ENCODE measurements at regions not wholly inside any gene's neighbourhood (a gene's known extent, or its start where the extent isn't known, plus 50 kb on each side); places are given as distances from the start of the nearest gene placed in this dataset.
"Not testable (repeated sequence)": the region's sequence is repeated elsewhere in the genome, so short reads cannot be mapped to it uniquely, and the experiment has no call there.

DNA sequence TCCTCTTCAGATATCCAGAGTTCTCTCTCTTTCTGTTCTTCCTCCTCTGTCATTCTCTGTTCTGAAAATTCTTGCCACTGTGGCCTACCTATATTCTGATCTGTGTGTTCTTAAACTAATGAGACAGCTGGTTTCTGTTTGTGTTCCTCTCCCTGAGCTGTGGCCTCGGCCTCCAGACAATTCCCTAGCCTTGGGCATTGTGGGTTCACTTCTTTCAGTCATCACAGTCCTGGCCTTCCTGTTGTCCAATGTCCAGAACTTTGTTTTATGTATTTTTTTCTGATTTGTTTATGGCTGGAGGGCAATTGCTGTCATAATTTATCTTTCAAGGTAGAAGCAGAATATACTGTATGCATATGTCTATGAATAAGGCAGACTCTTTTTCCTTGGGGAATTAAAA is 173.2 kb upstream of the MTPN start:
- no peak for DNase-seq

DNA sequence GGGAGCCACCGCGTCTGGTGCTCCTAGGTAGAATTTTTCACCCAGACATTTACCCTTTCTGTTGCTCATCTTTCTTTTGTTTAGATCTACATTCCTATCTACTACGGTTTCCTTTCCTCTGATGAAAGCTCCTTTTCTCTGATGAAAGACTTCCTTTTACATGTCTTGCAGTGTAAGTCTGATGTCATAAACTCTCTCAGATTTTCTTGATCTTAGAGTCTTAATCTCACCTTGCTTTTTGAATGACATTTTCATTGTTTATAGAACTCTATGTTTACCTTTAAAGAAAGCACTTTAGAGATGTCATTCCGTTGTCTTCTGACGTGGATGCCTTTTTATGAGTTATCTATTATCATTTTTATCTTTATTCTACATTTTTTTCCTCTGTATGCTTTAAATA is 171.8 kb upstream of the MTPN start:
- no peak for DNase-seq

DNA sequence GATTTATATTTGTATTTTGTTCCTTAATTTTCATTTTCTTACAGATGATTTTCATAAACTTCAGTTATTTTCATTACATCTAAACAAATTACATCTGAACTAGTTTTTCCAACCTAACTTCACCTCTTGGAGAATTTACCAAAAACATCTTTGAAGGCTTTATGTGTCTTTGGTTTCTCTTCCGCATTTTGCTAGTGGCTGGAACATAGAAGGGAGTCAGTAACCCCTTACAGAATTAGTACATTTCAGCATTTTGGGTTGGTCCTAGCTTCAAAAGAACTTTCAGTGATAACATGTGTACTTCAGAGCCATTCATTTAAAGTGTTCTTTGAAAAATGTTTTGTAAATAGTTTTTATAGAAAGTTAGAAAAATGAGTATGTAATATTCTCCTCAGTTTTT is 169.8 kb upstream of the MTPN start:
- no peak for DNase-seq

DNA sequence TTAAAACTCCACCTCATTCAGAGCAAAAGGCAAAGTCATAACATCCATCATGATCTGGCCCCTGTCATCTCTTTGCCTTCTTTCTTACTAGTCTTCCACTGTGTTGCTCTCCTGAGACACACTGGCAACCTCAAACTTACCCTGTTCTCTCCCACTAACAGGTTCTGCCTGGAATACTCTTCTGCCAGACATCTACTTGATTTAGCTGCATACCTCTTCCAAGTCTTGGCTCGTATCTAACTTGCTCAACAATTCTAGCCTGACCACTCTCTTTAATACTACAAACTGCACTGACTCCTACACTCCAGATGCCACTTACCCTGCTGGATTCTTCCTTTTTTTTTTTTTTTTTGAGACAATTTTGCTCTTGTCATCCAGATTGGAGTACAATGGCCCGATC is 167.0 kb upstream of the MTPN start:
- DNase-seq: no peak

DNA sequence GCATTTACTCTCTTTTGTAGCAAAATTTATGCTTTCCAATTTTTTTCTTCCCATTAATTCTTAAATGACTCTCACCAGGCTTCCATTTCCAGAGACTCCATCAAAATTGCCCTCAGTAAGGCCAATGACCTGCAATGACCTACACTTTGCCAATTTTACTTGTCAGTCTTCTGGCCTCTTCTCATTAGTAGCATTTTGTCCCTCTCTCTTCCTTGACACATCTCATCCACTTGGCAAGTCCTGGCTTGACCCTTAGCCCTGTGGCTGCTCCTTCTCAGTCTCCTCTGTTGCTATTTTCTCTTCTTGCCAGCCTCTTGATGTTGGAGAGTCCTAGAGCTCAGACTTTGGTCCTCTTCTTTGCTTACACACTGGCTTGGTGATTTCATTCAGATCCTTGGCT is 166.1 kb upstream of the MTPN start:
- no peak for DNase-seq

DNA sequence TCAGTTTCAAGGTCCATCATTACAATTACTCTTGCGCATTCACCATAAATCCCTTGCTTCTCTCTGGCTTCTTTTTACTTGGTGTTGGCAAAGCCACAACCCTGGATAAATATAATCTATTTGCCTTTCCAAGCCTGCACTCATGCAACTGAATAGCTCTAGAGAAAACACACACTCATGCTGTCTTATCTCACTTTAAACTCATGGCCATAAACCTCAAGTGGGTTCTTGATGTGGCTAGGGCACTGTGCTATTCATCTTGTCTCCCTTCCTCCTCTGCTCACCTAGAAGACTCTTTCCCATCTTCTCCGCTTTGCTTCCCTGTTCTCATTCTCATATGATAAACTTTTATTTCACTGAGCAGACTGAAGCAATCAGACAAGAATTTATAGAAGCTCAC is 165.4 kb upstream of the MTPN start:
- no peak for DNase-seq

DNA sequence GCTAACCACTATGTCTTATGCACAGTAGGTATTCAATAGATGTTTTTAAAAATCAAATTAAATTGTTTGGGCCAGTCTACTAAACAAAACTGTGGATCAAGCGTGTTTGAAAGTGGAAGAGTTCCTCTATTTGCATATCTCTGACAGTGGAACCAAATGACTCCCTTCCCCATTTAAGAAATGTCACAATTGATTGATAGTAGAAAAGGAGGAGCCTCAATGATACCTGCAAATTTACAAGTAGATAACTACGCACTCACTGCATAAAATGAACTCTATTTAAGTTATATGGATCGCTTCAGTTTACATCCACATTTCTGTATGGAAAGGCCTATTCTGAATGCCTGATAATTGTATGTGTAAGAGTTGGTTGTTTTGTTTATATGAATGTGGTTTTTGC is 163.3 kb upstream of the MTPN start:
- DNase-seq: no peak

DNA sequence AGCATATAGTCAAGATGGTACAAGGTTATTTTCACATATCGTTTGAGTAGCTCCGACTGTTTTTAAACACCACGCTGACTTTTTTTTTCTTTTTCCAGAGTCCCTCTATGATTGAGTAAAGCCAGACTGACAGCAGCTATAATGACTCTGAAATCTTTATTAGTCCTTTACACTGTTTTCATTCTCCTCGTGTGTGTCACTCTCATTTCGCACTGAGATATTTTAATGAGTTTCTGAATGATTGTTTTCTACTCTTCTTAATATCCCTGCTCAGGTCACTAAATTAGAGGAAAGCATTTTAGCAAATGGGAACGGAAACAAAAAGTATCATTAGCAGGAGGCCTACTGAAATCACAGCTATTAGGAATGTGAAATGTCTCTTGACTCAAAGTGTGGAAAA is 162.3 kb upstream of the MTPN start:
- DNase-seq: no peak

DNA sequence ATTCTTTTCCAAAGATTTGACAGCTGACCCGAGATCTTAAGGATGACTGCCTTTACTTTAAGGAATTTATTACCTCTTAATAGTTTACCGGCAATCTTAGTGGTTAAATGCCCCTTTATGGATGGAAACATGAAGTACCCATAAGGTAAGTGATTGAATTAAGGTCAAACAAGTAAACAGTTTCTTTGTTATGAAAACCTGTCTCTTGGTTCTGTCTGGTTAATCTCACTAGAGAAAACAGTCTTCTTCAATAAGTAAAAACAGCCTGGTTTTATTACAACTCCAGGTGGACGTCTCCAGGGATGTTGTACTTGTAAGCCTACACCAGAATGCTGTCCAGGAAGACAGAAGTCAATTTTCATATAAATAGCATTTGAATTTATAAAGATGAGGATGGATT is 161.8 kb upstream of the MTPN start:
- no peak for DNase-seq

DNA sequence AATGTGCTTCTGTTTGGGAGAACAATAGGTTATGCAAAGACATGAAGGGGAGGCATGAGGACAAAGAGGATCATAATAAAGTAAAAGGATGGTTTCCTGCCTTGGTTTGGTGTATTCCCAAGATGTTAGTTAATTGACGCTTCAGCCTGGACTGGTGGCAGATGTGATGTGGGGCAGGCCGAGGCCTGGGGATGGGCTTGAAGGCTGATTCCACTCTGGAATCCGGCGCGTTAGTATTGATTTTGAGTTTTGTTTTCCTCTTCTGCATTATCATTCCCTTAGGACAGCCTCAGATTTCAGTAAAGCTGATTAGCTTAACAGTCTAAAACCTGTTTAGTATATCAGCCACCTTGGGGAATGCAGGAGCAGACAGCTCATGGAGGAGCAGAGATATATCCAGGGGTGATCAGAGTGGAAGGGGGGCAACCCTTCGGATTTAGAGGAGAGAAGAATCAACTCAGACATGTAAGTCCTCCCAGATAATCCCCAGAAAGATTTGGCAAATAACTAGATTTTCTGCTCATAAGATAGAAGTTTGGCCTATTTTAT is 159.8 kb upstream of the MTPN start:
- DNase-seq: no peak

DNA sequence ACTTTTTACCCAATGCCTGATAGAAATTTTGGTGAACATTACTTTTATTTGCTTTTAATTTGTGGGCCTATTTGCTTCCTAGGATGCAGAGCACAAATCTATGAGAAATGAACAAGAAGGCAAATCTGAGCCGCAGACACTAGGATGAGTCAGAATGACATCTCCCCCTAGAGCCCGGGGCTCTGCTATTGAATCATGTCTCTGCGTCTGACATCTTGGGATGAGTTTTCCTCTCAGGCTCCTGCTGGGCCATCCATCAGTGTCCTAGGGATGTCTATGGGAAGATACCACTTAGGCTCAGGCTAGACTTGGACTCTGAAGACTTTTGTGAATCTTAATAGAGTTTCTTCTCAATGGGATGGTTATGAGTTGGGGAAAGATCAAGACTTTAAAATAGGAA is 157.3 kb upstream of the MTPN start:
- no peak for DNase-seq

DNA sequence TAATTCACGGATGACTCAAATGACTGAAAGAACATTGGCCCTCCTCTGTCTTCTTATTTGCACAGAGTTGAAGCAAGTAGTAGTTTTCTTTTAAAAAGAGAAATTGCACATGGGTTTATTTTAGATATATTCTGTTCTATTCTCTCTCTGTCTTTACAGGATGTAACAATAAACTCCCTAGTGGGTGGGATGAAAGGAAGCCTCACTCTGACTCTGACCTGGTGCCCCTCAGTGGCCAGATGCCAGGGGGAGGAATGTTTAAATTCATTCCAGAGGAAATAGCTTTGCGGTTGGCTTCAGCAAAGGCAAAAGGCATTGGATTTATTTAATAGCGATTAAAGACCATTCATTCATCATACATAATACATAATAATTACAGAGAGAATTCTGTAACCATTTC is 156.4 kb upstream of the MTPN start:
- no peak for DNase-seq

DNA sequence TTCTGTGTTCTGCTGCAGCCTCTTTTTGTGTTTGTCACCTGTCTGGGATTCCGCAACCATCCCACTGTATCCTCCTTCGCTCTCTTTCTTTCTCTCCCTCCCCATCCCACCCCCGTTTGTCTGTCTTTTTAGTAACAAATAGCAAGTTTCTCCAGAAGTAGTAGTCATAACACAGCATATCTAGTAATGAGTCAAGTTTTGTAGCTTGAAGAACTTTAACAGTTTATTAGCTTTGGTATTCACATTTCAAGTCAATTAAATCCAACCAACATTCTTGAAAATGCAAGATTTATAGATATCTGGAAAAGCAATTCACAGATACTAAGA is 154.1 kb upstream of the MTPN start:
- DNase-seq: no peak

DNA sequence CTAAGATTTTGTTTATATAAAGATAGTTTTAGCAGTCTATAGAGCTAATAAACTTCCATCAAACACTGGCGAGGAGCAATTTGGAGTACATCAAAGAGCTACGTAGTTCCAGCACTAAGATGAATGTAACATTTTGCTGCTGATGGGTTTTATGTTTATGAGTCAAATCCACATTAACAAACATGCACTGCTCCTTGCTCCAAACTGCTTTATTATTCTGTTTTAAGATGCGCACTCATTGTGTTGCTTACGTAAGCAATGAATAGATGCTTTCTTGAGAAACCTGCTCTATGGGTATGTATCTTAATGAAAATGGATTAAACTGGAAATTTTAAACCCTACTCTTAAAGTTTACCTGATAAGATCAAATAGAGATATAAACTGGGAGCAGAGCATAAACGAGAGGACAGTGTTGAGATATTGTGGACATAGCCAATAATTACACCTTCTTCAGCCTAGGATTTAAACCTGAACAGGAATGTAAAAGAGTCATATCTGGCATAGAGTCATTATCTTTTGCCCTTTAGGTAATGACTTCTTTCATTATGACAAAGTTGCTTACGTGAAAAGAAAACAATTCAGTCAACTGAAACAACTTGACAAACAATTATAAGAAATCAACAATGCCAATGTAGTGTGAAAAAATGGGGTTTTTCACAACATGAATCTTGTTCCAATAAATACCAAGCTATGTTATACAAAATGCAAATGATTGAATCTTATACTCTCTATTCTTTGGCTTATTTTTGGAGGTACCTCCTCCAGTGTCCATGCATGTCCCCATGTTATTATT is 153.5 kb upstream of the MTPN start:
- DNase-seq: no peak

DNA sequence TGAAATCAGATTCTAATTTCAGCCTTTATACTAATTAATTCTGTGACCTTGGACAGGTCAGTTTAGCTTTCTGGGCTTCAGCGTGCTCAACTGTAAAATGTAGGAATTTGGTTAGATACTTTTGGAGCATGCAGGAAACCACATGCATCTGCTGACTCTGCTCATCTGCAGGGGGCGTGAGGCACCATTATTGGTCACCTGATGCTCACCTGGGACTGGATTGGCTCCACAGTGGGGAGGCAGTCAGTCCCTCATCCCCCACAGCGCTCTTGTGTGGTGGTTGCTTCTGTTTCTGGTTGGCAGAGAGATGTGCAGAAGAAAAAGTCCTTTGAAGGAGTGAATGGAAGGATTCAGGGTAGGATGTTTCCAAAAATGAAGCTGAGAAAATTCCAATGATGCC is 150.9 kb upstream of the MTPN start:
- DNase-seq: no peak

DNA sequence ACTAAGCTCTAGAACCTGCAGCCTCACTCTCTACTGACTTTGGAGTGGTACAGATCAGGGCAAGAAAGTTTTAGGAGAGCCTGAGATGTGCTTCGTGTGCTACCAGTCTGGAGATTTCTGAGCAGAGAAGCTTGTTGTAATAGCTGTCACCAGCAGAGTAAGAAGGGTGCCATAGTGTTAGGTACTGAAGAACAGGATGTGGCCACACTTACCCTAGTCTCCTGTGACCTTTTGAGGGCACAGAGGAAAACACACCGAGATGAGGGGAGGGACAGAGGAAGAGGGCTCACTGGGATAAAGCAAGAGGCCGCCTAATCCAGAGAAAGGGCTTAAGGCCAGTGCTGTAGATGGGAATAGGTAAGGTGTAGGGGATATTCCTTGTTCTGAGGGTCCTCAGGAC is 146.2 kb upstream of the MTPN start:
- DNase-seq: no peak

DNA sequence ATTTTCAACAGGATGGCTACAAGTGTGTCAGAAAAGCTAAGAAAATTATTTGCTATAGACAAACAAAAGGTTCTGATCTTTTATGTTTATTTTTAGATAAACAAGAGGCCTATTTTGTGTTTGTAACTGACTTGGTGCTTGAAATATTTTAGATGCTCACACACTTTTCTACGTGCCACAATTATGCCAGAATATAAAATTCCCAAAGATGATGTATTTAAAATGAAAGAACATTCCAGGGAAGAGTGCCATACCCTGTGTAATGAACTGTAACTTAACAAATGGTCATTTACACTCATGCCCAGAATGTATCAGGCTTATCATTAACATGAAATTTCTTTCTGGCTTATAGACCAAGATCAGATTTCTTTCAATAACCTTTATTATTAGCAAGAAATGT is 144.9 kb upstream of the MTPN start:
- no peak for DNase-seq

DNA sequence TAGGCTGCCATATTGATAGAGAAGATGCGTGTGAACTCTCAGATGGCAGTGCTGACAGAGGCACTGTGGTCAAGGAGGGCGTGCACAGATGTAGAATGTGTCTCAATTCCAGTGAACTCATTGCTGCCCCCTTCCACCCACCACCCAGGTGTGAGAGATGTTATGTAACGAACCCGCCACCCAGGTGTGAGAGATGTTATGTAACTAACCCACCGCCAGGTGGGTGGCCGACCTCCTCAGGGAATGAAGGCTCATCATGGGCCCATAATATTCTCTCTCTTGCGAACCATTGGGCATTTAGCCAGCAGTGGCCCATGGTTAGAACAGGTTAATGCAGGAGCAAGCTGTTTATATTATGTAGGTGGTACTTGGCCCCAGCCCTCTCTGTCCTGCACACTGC is 140.4 kb upstream of the MTPN start:
- DNase-seq: no peak

DNA sequence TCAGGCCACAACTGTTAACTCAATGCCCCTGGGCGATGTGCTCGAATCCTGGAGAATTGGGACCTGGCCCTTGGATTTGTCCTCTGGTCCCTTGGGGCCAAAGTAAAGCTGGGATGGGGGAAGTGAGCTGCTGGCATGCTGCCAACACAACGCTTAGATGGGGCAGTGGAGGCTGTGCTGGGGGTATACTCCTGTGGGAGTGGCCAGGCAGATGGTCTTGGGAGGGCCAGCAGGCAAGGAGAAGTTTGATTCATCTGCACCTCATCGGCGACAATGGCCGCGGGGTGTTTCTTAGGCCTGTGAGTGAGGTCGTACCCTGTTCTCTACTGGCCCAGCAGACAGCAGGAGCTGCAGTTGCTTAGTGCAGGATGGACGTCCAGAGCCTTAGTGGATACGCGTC is 139.0 kb upstream of the MTPN start:
- no peak for DNase-seq

DNA sequence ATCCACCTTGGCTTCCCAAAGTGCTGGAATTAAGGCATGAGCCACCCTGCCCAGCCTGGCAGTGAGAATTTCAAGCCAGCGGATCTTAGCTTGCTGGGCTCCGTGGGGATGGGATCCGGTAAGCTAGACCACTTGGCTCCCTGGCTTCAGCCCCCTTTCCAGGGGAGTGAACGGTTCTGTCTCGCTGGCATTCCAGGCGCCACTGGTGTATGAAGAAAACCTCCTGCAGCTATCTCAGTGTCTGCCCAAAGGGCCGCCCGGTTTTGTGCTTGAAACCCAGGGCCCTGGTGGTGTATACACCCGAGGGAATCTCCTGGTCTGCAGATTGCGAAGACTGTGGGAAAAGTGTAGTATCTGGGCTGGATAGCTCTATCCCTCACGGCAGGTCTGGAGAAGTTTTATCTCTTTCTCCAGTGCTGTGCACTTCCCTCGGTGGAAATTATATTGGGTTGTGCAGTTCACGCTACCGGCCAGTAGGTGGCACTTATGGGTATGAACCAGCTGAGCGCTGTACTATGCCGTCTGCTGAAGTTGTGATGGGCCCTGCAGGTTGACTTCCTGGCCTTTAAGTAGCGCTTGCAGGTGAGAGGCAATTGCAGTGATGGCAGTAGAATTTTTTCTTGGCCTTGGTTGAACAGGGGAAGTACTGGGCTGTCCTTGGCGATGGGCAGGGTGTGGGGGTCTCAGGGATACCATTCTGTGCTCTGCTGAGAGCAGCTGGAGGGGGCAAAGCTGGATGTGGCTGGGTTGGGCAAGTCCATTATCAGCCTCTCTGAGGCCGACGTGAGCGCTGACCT is 138.0 kb upstream of the MTPN start:
- peak; percentile 7 for DNase-seq

DNA sequence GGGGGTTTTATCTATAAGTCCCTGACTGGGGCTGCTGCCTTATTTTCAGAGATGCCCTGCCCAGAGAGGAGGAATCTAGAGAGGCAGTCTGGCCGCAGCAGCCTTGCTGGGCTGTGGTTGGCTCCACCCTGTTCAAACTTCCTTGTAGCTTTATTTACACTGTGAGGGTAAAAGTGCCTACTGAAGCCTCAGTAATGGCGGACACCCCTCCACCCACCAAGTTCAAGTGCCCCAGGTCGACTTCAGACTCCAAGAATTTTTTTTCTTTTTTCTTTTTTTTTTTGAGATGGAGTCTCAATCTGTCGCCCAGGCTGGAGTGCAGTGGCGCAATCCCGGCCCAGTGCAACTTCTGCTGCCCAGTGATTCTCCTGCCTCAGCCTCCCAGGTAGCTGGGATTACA is 137.3 kb upstream of the MTPN start:
- DNase-seq: not testable (repeated sequence)

DNA sequence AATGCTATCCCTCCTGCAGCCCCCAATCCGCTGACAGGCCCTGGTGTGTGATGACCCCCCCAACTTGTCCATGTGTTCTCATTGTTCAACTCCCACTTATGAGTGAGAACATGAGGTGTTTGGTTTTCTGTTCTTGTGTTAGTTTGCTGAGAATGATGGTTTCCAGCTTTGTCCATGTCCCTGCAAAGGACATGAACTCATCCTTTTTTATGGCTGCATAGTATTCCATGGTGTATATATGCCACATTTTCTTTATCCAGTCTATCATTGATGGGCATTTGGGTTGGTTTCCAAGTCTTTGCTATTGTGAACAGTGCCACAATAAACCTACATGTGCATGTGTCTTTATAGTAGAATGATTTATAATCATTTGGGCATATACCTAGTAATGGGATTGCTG is 131.9 kb upstream of the MTPN start:
- not testable (repeated sequence) for DNase-seq

DNA sequence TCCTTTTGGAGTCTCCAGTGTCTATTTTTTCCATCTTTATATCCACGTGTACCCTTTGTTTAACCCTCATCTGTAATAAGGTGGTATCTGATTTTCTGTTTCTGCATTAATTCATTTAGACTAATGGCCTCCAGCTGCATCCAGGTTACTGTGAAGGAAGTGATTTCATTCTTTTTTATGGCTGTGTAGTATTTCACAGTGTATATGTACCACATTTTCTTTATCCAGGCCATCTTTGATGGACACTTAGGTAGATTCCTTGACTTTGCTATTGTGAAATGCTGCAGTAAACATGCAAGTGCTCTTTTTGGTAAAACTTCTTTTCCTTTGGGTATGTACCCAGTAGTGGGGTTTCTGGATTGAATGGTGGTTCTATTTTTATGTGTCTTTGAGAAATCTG is 128.0 kb upstream of the MTPN start:
- DNase-seq: no peak

DNA sequence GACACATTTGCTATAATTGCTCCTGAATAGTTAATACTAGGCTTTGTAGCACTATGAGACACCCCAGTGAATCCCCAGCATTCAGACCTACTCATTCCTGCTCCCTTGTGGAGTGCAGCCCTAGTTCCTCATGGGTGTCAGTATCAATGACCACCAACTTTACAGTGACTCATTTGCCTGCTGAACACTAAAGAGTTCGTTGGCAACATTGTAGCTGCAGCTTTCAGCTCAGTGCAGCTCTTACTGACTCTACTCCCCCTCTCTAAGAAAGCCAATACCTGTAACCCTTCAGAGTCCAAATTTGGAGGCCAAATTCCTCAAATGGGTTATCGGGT is 127.1 kb upstream of the MTPN start:
- no peak for DNase-seq
